ENCODE measurements at regions not wholly inside any gene's neighbourhood (a gene's known extent, or its start where the extent isn't known, plus 50 kb on each side); places are given as distances from the start of the nearest gene placed in this dataset.

DNA sequence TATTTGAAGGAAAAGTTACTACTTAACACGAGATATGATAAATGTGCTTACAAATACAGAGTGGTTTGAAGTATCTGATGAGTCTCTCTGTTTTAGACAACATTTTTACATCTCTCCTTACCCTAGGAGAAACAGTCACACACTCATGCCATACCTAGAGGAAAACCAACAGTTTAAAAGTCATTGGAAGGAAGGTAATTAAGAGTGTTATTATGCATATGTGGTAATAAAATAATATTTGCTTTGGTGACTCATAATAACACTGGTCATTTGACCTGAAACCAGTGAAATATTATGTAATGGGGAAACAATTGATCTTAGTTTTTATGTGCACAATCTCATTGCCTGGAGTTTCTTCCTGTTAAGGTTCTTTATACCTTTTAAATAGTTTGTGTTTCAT lies 136.9 kb upstream of the SOX21 start:
- TF ChIP-seq EZH2 (IDR thresholded peaks at IDR 0.05; ENCODE audit: low read depth, unreplicated experiment) = no peak
- TF ChIP-seq, protein P1, sequence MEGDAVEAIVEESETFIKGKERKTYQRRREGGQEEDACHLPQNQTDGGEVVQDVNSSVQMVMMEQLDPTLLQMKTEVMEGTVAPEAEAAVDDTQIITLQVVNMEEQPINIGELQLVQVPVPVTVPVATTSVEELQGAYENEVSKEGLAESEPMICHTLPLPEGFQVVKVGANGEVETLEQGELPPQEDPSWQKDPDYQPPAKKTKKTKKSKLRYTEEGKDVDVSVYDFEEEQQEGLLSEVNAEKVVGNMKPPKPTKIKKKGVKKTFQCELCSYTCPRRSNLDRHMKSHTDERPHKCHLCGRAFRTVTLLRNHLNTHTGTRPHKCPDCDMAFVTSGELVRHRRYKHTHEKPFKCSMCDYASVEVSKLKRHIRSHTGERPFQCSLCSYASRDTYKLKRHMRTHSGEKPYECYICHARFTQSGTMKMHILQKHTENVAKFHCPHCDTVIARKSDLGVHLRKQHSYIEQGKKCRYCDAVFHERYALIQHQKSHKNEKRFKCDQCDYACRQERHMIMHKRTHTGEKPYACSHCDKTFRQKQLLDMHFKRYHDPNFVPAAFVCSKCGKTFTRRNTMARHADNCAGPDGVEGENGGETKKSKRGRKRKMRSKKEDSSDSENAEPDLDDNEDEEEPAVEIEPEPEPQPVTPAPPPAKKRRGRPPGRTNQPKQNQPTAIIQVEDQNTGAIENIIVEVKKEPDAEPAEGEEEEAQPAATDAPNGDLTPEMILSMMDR (conservative IDR thresholded peaks at IDR 0.05; ENCODE audit: low read depth in 2 of 2) = no peak
- TF ChIP-seq, protein P2, sequence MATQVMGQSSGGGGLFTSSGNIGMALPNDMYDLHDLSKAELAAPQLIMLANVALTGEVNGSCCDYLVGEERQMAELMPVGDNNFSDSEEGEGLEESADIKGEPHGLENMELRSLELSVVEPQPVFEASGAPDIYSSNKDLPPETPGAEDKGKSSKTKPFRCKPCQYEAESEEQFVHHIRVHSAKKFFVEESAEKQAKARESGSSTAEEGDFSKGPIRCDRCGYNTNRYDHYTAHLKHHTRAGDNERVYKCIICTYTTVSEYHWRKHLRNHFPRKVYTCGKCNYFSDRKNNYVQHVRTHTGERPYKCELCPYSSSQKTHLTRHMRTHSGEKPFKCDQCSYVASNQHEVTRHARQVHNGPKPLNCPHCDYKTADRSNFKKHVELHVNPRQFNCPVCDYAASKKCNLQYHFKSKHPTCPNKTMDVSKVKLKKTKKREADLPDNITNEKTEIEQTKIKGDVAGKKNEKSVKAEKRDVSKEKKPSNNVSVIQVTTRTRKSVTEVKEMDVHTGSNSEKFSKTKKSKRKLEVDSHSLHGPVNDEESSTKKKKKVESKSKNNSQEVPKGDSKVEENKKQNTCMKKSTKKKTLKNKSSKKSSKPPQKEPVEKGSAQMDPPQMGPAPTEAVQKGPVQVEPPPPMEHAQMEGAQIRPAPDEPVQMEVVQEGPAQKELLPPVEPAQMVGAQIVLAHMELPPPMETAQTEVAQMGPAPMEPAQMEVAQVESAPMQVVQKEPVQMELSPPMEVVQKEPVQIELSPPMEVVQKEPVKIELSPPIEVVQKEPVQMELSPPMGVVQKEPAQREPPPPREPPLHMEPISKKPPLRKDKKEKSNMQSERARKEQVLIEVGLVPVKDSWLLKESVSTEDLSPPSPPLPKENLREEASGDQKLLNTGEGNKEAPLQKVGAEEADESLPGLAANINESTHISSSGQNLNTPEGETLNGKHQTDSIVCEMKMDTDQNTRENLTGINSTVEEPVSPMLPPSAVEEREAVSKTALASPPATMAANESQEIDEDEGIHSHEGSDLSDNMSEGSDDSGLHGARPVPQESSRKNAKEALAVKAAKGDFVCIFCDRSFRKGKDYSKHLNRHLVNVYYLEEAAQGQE (IDR thresholded peaks at IDR 0.05; ENCODE audit: unreplicated experiment) = no peak
- no peak for TF ChIP-seq CREB1 (CRISPR knock-in tag; IDR thresholded peaks at IDR 0.05; ENCODE audit: low read depth)
- no peak for TF ChIP-seq POLR2AphosphoS5 (IDR thresholded peaks at IDR 0.05; ENCODE audit: low read depth)
